ENCODE measurements at regions not wholly inside any gene's neighbourhood (a gene's known extent, or its start where the extent isn't known, plus 50 kb on each side); places are given as distances from the start of the nearest gene placed in this dataset.

DNA sequence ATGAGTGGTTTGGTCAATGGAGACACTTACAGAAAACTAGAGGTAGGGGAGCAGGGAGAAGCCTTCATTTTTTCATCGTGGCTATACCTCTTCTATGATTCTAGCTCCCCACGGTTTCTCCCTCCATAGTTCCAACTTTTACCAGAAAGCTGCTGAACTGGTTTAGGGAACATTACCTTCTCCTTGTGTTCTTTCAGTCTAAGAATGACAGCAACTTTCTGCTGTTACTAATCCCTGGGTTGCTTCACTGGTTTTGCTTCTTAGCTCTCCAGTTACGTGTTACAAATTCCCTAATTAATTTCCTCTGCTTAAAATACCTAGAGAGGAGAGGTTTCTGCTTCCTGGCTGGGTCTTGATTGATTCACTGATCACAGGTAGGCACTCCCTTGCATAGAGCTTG lies 499.9 kb downstream of the SLC4A3 start:
- H3K36me3 ChIP-seq = no peaks in the 10 kb centered on the region
- intact Hi-C loops (cut with micrococcal nuclease) = no loop called here
- H3K4me1 ChIP-seq = no peaks in the 10 kb centered on the region
- H3K9me3 ChIP-seq (replicated peaks) = peaks cover 13% of the 10 kb centered on the region
- DNase-seq = no peak
- TF ChIP-seq, protein P1, sequence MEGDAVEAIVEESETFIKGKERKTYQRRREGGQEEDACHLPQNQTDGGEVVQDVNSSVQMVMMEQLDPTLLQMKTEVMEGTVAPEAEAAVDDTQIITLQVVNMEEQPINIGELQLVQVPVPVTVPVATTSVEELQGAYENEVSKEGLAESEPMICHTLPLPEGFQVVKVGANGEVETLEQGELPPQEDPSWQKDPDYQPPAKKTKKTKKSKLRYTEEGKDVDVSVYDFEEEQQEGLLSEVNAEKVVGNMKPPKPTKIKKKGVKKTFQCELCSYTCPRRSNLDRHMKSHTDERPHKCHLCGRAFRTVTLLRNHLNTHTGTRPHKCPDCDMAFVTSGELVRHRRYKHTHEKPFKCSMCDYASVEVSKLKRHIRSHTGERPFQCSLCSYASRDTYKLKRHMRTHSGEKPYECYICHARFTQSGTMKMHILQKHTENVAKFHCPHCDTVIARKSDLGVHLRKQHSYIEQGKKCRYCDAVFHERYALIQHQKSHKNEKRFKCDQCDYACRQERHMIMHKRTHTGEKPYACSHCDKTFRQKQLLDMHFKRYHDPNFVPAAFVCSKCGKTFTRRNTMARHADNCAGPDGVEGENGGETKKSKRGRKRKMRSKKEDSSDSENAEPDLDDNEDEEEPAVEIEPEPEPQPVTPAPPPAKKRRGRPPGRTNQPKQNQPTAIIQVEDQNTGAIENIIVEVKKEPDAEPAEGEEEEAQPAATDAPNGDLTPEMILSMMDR (IDR thresholded peaks at IDR 0.05; ENCODE audit: borderline replicate concordance) = no peak
- no peak overlapping the region for H3K4me3 ChIP-seq
- no peak overlapping the region for H3K27ac ChIP-seq (replicated peaks)
- no peaks in the 10 kb centered on the region for H3K27me3 ChIP-seq (ENCODE audit: low read depth)

- Histone ChIP-seq H3K4me3 (no peak overlapping the region), H3K27me3 (ENCODE audit: low read depth) (no peaks in the 10 kb centered on the region), H3K27ac (replicated peaks) (no peak overlapping the region), H3K9me3 (replicated peaks) (peaks cover 13% of the 10 kb centered on the region), H3K4me1 (no peaks in the 10 kb centered on the region), H3K36me3 (no peaks in the 10 kb centered on the region)
- TF ChIP-seq, protein P1 (IDR thresholded peaks at IDR 0.05; ENCODE audit: borderline replicate concordance) = no peak
- DNase-seq = no peak
- intact Hi-C loops (cut with micrococcal nuclease) = no loop called here
These were observed 500.4 kb downstream of the SLC4A3 start for GRCh38 chr2:220127876-220128275.

DNA sequence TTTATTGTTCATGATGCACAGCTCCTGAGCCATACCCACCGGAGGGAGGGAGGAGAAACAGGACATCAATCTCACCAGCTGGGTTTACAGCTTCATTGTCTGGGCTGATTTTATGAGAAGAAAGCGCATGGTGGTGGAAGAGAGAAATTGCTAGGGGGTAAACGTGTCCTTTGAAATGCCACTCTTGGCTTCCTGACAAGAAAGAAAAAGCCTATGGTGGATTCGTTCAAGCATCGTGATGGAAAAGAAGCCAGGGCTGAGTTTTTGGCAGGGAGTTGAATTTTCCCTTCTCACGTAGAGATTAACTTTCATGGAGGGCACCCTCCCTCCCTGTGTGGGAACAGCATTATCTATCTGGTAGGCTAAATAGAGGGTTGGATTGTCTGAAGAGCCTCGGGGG lies 502.0 kb downstream of the SLC4A3 start:
- intact Hi-C loops (cut with micrococcal nuclease) = no loop called here
- TF ChIP-seq, protein P1 (IDR thresholded peaks at IDR 0.05; ENCODE audit: borderline replicate concordance) = no peak
- Histone ChIP-seq H3K36me3 (no peaks in the 10 kb centered on the region), H3K9me3 (replicated peaks) (peaks cover 13% of the 10 kb centered on the region), H3K4me3 (no peak overlapping the region), H3K4me1 (no peaks in the 10 kb centered on the region), H3K27me3 (ENCODE audit: low read depth) (no peaks in the 10 kb centered on the region), H3K27ac (replicated peaks) (no peak overlapping the region)
- DNase-seq = no peak

GRCh38 chr2:220134756-220135534 lies 507.5 kb downstream of the SLC4A3 start:
- Histone ChIP-seq H3K27me3 (ENCODE audit: low read depth) (no peaks in the 10 kb centered on the region), H3K4me1 (no peaks in the 10 kb centered on the region), H3K9me3 (replicated peaks) (peaks cover 13% of the 10 kb centered on the region), H3K4me3 (no peak overlapping the region), H3K27ac (replicated peaks) (no peak overlapping the region), H3K36me3 (no peaks in the 10 kb centered on the region)
- intact Hi-C loops (cut with micrococcal nuclease) = no loop called here
- TF ChIP-seq, protein P1 (IDR thresholded peaks at IDR 0.05; ENCODE audit: borderline replicate concordance) = no peak
- no peak for DNase-seq

DNA sequence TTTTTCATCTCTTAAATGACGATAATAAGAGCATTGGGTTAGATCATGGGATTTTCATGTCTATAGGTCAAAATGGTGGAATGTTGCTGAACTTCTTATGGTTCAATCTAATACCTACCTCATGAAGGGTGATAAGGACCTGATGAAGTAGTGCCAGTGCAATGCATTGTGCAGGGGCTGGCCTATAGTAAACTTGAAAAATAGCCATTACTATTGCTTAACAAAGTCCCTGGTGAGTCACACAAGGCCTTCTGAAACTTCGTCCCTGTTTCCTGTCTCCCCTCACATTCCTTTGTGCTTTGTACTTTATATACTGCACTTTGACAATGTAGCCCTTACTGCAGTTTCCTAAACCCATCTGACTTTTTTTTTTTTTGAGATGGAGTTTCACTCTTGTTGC lies 515.9 kb downstream of the SLC4A3 start:
- Histone ChIP-seq H3K27me3 (ENCODE audit: low read depth) (peaks cover 11% of the 10 kb centered on the region), H3K27ac (replicated peaks) (no peak overlapping the region), H3K4me1 (no peaks in the 10 kb centered on the region), H3K9me3 (replicated peaks) (peaks cover 12% of the 10 kb centered on the region), H3K36me3 (no peaks in the 10 kb centered on the region), H3K4me3 (no peak overlapping the region)
- DNase-seq = no peak
- intact Hi-C loops (cut with micrococcal nuclease) = no loop called here
- TF ChIP-seq, protein P1 (IDR thresholded peaks at IDR 0.05; ENCODE audit: borderline replicate concordance) = no peak
